NB4 (cell line): ENCODE measurements at regions not wholly inside any gene's neighbourhood (a gene's known extent, or its start where the extent isn't known, plus 50 kb on each side); places are given as distances from the start of the nearest gene placed in this dataset.

Experiments used
- MYC ChIP-seq: IDR thresholded peaks from 2 replicates; pipeline ENCODE4 v1.6.1; 2011; ENCODE audit warnings: low read depth, low read length
- POLR2A ChIP-seq: IDR thresholded peaks from 2 replicates; pipeline ENCODE4 v1.6.1; 2011; ENCODE audit warnings: mild to moderate bottlenecking; ENCODE audit not compliant: insufficient read length; ENCODE audit errors: extremely low read depth
- TF ChIP-seq, protein P1 (sequence below): IDR thresholded peaks from one replicate; pipeline ENCODE4 v1.5.1; 2012; ENCODE audit warnings: low read depth, low read length
- TF ChIP-seq, protein P2 (sequence below): IDR thresholded peaks from 2 replicates; pipeline ENCODE4 v1.6.1; 2011; ENCODE audit warnings: low read depth, low read length

DNA sequence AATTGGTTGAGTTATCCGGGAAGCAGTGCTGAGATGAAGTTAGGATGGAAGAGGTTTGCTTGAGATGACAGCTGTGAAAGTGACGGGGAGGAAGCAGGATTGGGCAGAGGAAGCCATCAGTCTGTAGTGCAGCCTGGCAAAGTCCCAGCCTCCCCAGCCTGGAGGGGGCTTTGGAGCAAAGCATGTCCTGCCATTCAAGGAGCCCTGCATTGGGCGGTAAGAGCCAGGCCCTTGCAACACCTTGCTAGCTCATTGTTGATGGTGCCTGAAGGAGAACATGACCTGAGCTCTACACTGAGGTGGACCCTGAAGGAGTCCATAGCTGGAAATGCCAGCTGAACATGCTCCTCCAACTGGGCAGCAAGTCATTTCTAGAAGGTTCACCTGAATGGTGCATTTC is 228.9 kb downstream of the ACKR3 start:
- TF ChIP-seq, protein P1, sequence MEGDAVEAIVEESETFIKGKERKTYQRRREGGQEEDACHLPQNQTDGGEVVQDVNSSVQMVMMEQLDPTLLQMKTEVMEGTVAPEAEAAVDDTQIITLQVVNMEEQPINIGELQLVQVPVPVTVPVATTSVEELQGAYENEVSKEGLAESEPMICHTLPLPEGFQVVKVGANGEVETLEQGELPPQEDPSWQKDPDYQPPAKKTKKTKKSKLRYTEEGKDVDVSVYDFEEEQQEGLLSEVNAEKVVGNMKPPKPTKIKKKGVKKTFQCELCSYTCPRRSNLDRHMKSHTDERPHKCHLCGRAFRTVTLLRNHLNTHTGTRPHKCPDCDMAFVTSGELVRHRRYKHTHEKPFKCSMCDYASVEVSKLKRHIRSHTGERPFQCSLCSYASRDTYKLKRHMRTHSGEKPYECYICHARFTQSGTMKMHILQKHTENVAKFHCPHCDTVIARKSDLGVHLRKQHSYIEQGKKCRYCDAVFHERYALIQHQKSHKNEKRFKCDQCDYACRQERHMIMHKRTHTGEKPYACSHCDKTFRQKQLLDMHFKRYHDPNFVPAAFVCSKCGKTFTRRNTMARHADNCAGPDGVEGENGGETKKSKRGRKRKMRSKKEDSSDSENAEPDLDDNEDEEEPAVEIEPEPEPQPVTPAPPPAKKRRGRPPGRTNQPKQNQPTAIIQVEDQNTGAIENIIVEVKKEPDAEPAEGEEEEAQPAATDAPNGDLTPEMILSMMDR, result no peak
- no peak for TF ChIP-seq POLR2A
- TF ChIP-seq, protein P2, sequence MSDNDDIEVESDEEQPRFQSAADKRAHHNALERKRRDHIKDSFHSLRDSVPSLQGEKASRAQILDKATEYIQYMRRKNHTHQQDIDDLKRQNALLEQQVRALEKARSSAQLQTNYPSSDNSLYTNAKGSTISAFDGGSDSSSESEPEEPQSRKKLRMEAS, result no peak
- TF ChIP-seq MYC, result no peak
